Vagina (tissue), 2 donors: ENCODE measurements at regions not wholly inside any gene's neighbourhood (a gene's known extent, or its start where the extent isn't known, plus 50 kb on each side); places are given as distances from the start of the nearest gene placed in this dataset.

Experiments used
- POLR2AphosphoS5 ChIP-seq, 2 donors: sonication (generic); formaldehyde crosslinking; IDR thresholded peaks; one replicate each; pipeline ENCODE4 v1.9.0; 2017; ENCODE audit warnings: antibody characterized with exemption in 2 of 2, mild to moderate bottlenecking in 2 of 2, low read depth in 1 of 2; ENCODE audit not compliant: insufficient read depth in 1 of 2
- TF ChIP-seq, protein P1 (sequence below), 3 experiments: fragments of 450-650 bp in 2 of 3; fragments of 200-600 bp in 1 of 3; sonication (generic) in 1 of 3; IDR thresholded peaks; one replicate each; pipeline ENCODE4 v1.5.1; 2017 to 2019; ENCODE audit warnings: antibody characterized with exemption in 3 of 3, mild to moderate bottlenecking in 2 of 3, moderate library complexity in 2 of 3

DNA sequence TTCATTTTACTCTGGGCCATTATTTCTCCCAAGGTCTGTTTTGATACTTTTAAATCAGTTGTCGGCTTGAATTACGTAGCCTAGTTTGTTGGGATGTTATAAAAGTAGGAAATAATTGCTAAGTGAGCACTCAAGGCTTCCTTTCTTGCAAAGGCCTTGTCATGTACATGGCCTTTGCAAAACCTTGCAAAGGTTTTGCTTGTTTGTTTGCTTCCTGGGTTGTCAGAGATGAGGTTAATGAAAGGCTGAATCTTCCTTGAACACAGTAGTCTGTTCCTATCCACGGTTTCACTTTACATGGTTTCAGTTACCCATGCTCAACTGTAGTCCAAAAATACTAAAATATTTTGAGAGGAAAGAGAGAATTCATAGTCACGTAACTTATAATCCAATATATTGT is 113.5 kb downstream of the NAA11 start:
- no peak for TF ChIP-seq POLR2AphosphoS5 (IDR thresholded peaks at IDR 0.05; ENCODE audit: insufficient read depth in 1 of 2, low read depth in 1 of 2)
- TF ChIP-seq, protein P1, sequence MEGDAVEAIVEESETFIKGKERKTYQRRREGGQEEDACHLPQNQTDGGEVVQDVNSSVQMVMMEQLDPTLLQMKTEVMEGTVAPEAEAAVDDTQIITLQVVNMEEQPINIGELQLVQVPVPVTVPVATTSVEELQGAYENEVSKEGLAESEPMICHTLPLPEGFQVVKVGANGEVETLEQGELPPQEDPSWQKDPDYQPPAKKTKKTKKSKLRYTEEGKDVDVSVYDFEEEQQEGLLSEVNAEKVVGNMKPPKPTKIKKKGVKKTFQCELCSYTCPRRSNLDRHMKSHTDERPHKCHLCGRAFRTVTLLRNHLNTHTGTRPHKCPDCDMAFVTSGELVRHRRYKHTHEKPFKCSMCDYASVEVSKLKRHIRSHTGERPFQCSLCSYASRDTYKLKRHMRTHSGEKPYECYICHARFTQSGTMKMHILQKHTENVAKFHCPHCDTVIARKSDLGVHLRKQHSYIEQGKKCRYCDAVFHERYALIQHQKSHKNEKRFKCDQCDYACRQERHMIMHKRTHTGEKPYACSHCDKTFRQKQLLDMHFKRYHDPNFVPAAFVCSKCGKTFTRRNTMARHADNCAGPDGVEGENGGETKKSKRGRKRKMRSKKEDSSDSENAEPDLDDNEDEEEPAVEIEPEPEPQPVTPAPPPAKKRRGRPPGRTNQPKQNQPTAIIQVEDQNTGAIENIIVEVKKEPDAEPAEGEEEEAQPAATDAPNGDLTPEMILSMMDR (IDR thresholded peaks at IDR 0.05) = no peak
